ENCODE measurements at regions not wholly inside any gene's neighbourhood (a gene's known extent, or its start where the extent isn't known, plus 50 kb on each side); places are given as distances from the start of the nearest gene placed in this dataset.

- Mint-ChIP-seq H3K27ac (no peak overlapping the region), H3K27me3 (ENCODE audit: low read depth in 2 of 2) (no peaks in the 10 kb centered on the region)
- 91% methylated on average over 7 of the region's 8 CpGs for WGBS (ENCODE audit: insufficient coverage)
Observed at GRCh38 chr2:239903210-239903609, 121.9 kb downstream of the NDUFA10 start.

GRCh38 chr2:239902749-239903201 lies 122.4 kb downstream of the NDUFA10 start:
- 79% methylated on average over 11 of the region's 11 CpGs for WGBS (ENCODE audit: insufficient coverage)
- no peak overlapping the region for H3K27ac ChIP-seq (ENCODE audit: low read length)
- Mint-ChIP-seq H3K4me1 (no peaks in the 10 kb centered on the region), H3K9me3 (no peaks in the 10 kb centered on the region), H3K36me3 (no peaks in the 10 kb centered on the region), H3K27me3 (ENCODE audit: low read depth in 2 of 2) (no peaks in the 10 kb centered on the region), H3K27ac (no peak overlapping the region), H3K4me3 (no peak overlapping the region)
- H3K36me3 ChIP-seq (ENCODE audit: control insufficient read depth, insufficient read depth, low read length), result no peaks in the 10 kb centered on the region
- H3K4me3 ChIP-seq (ENCODE audit: low read length), result no peak overlapping the region
- no peaks in the 10 kb centered on the region for H3K9me3 ChIP-seq (ENCODE audit: control insufficient read depth, insufficient read depth, low read length)
- no peak for TF ChIP-seq CTCF (IDR thresholded peaks at IDR 0.05)
- ATAC-seq, result no peak
- no peak for DNase-seq
- H3K27me3 ChIP-seq (ENCODE audit: control insufficient read depth, insufficient read depth, low read length), result no peaks in the 10 kb centered on the region
- H3K4me1 ChIP-seq (ENCODE audit: control insufficient read depth, insufficient read depth, low read length), result no peaks in the 10 kb centered on the region
- intact Hi-C loops (cut with micrococcal nuclease), result no loop called here

More at GRCh38 chr2:239903210-239903609, 121.9 kb downstream of the NDUFA10 start:
- H3K9me3 ChIP-seq (ENCODE audit: control insufficient read depth, insufficient read depth, low read length), result no peaks in the 10 kb centered on the region
- no peak overlapping the region for H3K27ac ChIP-seq (ENCODE audit: low read length)
- TF ChIP-seq CTCF (IDR thresholded peaks at IDR 0.05), result no peak
- ATAC-seq, result no peak
- no peaks in the 10 kb centered on the region for H3K4me1 Mint-ChIP-seq
- no peak for DNase-seq
- H3K27me3 ChIP-seq (ENCODE audit: control insufficient read depth, insufficient read depth, low read length), result no peaks in the 10 kb centered on the region
- no peaks in the 10 kb centered on the region for H3K9me3 Mint-ChIP-seq
- H3K36me3 ChIP-seq (ENCODE audit: control insufficient read depth, insufficient read depth, low read length), result no peaks in the 10 kb centered on the region
- intact Hi-C loops (cut with micrococcal nuclease), result no loop called here
- no peak overlapping the region for H3K4me3 ChIP-seq (ENCODE audit: low read length)
- no peak overlapping the region for H3K4me3 Mint-ChIP-seq
- no peaks in the 10 kb centered on the region for H3K36me3 Mint-ChIP-seq
- H3K4me1 ChIP-seq (ENCODE audit: control insufficient read depth, insufficient read depth, low read length), result no peaks in the 10 kb centered on the region

GRCh38 chr2:239898292-239898925 lies 126.7 kb downstream of the NDUFA10 start:
- intact Hi-C loops (cut with micrococcal nuclease), result no loop called here
- Histone ChIP-seq H3K27me3 (ENCODE audit: control insufficient read depth, insufficient read depth, low read length) (no peaks in the 10 kb centered on the region), H3K36me3 (ENCODE audit: control insufficient read depth, insufficient read depth, low read length) (no peaks in the 10 kb centered on the region), H3K4me3 (ENCODE audit: low read length) (no peak overlapping the region), H3K4me1 (ENCODE audit: control insufficient read depth, insufficient read depth, low read length) (peaks cover 12% of the 10 kb centered on the region), H3K9me3 (ENCODE audit: control insufficient read depth, insufficient read depth, low read length) (no peaks in the 10 kb centered on the region), H3K27ac (ENCODE audit: low read length) (no peak overlapping the region)
- Mint-ChIP-seq H3K9me3 (no peaks in the 10 kb centered on the region), H3K36me3 (no peaks in the 10 kb centered on the region), H3K4me3 (no peak overlapping the region), H3K27me3 (ENCODE audit: low read depth in 2 of 2) (peaks cover 16 to 26% of the 10 kb centered on the region in 2 donors), H3K4me1 (no peaks in the 10 kb centered on the region), H3K27ac (no peak overlapping the region)
- TF ChIP-seq CTCF (IDR thresholded peaks at IDR 0.05), result no peak
- no peak for ATAC-seq
- whole genome bisulfite sequencing (ENCODE audit: insufficient coverage), result 91% methylated on average over 13 of the region's 13 CpGs
- no peak for DNase-seq
